Forelimb muscle (tissue), 1 donor: ENCODE measurements at regions not wholly inside any gene's neighbourhood (a gene's known extent, or its start where the extent isn't known, plus 50 kb on each side); places are given as distances from the start of the nearest gene placed in this dataset.

Experiments used
- DNase-seq: peaks from one replicate; pipeline ENCODE4 v3.0.0-alpha.2; 2013; ENCODE audit warnings: low read depth

DNA sequence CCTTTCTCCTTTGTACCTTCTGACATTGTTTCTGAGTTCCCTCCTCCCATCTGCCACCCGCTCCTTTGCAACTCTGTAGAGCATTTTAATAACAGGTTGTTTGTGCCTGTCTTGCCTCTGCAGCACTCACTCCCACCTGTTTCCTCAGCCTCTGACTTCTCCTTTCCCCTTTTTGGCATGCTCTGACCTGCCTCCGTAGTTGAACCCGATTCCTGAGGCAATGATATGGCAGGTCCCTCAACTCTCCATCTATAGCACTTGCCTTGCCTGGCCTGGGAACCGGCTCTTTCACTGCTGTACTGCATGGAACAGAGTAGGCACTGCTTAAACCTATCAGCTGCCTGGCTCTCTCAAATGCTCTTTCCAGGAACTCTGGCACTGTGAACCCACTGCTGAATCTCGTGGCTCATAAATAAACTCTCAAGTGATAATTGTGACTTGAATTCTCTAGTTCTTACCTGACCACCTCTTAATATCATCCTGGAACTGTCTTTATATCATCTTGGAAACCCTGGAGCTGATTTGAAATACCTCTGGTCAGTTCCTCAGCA, 50.3 kb downstream of the UTRN start:
- no peak for DNase-seq

DNA sequence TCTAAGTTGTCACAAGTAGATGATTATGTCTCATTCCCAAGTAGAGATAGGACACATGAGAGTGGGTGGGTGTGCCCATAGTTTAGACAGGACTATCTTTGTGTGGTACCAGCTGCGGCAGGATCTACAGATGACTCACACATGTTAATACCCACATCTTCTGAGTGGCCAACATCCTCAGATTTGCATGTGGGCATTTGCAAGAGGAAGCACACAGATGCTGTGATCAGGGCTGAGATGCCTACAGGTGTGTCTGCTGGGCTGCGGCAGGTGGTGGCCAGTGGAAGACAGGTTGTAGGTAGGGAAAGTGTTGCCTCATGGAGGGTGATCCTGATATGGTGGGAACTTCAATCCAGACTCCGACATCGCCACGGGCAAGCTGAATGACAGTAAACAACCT, 50.8 kb downstream of the UTRN start:
- DNase-seq: no peak

DNA sequence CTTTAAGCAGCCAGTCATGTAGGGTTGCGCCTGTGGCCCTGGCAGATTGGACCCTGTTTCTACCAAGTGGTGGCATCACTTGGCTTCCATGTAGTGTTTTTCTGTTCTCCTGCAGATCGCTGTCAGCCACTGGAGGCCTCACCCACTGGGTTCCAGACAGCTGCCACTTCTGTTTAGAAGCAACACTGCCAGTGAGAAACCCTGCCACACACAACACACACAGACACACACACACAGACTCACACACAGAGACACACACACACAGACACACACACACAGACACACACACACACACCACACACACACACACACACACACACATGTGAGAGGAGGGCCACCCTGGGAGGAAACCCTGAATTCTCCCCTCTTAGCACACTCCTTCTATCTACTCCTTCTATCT, 51.8 kb downstream of the UTRN start:
- DNase-seq: no peak

DNA sequence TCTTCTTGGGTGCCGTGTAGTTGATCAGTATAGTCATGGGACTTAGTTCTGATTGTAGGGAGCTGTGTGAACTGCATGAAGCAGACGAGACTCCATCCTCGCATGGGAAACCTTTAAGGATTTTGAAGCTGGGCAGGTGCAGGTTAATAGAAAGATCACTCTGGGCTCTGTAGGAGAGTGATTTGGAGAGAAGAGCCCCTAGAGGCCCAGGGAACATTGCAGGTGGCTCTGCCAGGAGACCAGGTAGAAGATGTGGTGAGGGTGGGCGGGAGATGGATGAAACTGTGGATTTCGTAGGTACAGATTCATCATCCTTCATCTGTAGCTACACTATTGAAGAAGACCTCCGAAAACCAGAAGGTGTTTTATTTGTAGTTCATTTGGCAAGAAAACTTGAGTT, 53.3 kb downstream of the UTRN start:
- DNase-seq: no peak

DNA sequence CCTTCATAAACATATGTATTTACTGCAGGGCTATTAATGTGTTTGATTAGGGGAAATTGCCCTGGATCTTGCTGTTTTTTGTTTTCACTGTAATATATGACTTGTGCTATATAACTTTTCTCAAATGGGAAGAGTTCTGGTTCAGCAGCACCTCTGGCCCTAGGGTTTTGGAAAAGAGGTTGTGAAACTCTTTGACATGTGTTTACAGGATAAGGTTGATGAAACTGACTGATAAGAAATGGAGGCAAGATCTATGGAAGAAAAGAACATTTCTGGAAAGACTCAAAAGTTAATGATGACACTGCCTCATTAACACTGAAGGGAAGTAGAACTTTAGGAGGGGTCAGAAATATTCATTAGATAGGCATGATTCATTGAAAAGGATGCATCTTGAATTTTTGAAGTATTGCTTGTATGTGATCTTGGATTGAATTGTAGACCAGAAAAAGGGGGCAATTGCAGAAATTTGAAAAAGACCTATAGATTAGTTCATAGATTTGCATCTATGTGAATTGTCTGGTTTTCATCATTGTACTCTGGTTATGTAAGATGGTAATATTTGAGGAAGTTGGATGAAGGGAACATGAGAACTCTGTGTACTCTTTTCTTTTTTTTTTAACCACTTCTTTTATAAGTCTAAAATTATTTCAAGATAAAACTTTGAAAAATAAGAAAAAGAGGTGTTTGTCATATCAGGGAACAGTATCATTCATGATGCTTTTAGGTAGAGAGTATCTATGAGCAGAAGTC, 54.0 kb downstream of the UTRN start:
- no peak for DNase-seq

DNA sequence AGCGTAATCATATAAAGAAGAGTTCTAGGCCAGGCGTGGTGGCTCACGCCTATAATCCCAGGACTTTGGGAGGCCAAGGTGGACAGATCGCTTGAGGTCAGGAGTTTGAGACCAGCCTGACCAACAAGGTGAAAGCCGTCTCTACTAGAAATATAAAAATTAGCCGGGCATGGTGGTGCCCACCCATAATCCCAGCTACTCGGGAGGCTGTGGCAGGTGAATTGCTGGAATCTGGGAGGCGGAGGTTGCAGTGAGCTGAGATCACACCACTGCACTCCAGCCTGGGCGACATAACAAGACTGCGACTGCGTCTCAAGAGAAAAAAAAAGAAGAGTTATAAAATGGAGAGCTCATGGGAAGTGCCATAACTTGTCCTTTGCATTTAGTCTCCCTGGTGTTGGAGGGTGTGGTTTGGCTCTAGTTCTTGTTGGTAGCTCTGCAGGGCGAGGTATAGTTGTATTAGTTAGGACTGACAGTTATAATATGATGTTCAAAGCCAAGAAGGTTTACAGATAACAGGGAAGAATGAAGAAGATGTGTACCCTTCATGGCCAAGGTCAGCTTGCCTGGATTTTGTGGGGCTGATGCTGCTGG, 54.8 kb downstream of the UTRN start:
- DNase-seq: no peak

DNA sequence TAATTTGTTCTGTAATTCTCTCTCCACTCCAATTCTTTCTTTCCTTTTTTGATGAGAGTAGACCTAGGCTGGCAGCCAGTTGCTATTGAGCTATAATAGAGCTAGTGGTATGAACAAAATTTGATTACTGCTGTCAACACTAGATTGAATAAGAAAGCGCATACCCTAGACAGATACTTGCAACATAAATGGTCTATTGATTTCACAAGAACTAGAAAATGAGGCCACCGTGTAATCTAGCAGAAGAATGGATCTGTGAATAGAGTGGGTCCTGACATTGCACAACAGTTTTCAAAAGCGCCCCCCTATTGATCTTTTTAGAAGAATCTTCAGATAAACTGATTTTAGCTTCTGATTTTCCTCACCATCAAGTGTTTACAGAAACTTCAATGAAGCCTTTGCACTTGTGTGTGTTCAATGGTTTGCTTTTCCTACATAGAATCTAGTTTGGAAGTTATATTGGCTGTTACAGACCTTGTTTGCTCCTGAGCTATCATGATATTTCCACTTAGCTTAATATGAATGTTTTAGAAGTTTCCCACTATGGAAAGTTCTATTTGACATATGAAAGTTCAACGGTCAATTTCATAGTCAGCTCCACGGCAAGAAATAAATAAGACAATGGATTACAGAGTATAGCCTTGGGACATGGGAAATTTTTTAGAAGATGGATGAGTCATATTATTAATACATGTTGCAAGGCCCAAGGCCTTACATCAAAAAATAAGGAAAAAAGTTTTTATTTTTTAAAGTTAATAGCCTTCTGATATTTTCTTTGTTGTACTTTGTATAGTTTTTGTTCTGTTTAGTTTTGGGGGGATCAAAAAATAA, 55.6 kb downstream of the UTRN start:
- DNase-seq: no peak

DNA sequence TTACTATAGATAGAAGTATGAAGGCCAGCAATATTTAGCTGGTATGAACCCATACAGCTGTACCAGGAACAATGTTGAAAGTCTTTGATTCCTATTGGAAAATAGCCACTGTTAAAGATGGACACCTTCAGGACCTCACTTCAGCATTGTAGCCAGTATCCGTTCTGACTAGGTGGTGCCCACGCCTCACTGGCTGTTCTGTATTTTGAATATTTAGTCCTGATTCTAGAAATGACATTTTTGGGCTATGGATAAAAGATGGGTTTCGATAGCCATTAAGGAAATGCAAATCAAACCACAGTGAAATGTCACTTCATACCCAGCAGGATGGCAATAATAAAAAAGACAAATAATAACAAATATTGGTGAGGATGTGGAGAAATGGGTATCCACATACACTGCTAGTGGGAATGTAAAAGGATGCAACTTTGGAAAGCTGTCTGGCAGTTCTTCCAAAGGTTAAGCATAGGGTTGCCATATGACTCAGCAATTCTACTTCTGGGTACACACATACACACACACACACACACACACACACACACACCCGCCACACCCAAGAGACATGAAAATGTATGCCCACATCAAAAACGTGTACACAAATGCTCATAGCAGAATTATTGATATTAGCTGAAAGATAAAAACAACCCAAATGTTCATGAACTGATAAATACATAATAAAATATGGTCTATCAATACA, 56.8 kb downstream of the UTRN start:
- no peak for DNase-seq

DNA sequence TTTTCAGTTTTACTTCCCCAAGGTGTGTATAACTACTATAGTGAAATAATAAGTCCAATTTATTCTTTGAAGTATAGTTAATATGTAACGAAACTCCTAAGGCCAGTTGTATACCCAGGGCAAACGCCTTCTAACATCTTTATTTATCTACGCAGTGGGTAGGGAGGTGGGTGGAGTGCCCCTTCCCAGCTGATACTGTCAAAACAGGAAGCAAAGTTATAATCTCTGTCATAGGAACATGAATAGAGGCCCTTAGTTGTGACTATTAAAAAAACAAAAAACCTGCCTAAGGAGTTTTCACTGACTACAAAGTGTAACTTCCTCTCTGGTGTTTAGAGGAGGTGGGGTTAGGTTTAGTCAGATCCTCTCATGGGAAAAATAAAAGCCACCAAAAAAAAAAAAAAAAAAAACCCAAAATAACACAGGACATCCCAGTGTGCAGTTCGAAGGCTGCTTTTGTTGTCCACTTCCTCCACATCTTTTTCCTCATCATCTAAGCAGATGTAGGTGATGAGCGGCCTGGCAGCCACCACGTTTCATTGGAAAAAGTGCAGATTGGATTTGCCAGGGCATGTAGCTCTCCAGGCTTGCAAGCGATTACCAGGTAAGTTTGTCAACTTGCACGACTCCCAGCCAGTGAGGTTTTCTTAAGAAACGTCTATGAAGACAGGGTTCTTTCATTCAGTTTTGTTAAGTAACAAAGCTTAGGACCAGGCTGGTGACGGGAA, 58.7 kb downstream of the UTRN start:
- no peak for DNase-seq

DNA sequence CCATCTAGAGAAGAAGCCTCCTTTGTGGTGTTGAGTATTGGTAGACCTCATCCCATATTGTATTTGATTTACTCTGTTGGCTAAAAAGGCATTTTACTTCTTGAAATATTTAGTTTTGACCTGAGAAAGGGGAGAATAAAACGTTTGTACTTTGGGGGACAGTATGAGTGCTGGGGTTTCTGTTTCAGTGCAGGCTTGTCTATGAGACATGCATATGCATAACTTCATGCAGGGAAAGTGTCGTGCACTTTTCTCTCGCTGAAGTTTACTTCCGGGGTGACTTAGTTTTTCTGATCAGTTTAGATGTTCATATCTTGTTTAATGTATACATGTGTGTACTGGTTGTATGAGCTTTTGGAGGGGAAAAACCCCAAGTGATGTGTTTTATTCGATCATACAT, 59.5 kb downstream of the UTRN start:
- no peak for DNase-seq

DNA sequence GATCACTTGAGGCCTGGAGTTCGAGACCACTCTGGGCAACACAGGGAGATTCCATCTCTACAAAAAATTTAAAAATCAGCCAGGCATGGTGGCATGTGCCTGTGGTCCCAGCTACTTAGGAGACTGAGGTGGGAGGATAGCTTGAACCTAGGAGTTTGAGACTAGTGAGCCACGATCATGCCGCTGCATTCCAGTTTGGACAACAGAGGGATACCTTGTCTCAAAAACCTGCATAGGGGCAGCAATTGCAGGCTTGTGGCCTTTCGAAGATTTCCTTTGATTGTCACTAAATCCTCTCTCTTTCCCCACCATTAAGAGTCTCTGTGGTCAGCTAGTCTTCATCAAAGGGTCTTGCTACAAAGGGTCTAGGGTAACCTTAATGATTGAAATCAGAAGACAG, 60.3 kb downstream of the UTRN start:
- DNase-seq: no peak

DNA sequence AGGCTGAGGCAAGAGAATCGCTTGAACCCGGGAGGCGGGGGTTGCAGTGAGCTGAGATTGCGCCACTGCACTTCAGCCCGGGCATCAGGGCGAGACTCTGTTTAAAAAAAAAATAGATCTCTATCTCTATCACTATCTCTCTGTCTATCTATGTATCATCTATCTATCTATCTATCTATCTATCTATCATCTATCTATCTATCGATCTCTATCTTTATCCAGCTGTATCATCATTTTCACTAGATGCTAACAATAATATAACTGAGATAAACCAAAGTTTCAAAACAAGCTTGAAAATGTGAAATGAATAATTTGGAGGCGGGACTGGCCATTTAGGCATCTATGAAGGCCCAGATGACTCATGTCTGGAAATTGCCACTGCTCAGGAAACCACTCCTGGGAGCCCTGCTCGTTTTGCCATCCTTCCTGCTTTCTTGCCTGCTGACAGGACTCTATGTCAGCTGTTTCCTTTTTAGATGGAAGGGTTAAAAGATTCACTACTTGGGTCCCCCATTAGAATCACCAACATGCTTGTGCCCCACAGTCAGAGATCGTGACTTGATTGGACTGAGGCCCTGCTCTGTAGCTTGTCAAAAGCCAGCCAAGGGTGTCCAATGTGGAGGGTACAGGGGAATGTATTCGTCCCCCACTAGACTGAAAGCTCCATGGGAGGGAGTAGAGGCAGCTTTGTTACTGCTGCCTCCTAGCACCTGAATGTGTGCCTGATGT, 61.7 kb downstream of the UTRN start:
- no peak for DNase-seq

DNA sequence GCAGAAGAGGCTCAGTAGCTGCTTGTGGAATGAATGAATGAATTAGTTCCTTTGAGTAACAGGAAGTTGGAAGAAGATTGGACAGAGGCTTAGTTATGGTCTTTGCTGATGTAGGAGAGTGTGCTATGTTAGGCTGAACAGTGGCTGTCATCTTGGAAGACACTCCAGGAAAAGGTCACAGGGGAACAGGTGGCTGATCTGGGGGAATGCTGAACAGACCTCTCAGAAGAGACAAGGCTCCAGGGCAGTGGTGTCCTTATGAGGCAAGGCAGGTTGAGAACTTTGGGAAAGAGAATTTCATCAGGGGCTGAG, 62.3 kb downstream of the UTRN start:
- DNase-seq: no peak

DNA sequence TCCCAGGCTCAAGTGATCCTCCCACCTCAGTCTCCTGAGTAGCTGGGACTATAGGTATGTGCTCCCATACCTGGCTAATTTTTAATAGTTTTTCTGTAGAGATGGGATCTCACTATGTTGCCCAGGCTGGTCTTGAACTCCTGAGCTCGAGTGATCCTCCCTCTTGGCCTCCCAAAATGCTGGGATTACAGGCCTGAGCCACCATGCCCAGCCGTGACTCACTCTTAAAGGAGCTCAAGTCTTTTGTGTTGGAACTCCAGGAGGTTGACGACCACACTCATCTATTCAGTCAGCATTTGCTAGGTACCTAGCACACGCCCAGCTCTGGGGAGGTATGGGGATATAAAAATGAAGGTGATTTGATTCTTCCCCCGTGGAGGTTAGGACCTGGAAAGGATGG, 62.8 kb downstream of the UTRN start:
- no peak for DNase-seq

DNA sequence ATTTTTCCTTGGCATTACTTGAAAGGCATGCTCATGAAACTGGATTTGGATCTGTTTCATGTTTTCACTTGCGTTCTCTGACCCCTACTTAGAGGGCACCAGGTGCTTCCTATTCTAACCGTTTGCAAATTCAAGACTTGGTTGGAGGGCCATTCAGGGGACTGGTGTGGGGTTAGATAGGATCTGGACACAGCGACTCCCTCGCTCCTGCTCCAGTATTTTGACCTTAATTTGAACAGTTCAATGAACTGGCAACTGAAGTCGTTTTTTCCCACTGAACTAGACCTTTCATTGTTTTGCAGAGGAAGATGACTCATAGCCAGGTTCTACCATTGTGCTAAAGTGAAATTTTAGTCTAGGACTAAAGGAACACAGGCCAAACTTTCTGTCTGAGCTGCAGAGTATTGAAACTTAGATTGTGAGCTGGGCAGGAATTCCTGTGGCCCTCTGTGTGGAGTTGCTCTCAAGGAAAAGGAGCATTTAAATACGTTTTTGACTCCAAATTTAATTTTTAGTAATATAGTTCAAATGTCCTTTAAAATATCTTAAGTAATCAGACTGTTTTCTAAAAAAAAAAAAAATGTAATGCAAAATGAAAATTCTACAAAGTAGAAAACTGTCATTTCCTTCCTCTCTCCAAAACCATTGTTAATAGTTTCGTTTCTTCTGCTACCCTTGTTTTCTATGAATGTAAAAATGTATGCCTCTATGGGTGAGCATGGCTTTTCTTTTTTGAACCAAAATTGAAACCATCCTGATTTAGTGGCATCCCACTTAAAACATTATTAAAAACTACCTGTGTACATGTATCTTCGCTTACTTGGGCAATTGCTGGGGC, 64.8 kb downstream of the UTRN start:
- no peak for DNase-seq

DNA sequence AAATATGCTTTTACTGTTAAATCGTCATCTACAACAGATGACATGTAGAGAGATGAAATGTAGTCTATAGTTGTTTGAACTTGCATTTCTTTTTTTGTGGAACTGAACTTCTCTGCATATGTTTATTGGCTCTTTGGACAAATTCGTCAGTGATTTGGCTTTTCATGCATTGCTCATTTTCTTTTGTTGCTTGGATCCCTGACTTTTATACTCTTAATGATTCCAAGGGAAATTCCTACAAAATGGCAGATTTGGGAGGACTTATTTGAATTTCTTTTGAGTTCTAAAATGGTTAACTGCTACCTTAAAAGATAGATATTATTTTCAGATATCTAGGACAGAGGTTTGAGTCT, 65.4 kb downstream of the UTRN start:
- no peak for DNase-seq

DNA sequence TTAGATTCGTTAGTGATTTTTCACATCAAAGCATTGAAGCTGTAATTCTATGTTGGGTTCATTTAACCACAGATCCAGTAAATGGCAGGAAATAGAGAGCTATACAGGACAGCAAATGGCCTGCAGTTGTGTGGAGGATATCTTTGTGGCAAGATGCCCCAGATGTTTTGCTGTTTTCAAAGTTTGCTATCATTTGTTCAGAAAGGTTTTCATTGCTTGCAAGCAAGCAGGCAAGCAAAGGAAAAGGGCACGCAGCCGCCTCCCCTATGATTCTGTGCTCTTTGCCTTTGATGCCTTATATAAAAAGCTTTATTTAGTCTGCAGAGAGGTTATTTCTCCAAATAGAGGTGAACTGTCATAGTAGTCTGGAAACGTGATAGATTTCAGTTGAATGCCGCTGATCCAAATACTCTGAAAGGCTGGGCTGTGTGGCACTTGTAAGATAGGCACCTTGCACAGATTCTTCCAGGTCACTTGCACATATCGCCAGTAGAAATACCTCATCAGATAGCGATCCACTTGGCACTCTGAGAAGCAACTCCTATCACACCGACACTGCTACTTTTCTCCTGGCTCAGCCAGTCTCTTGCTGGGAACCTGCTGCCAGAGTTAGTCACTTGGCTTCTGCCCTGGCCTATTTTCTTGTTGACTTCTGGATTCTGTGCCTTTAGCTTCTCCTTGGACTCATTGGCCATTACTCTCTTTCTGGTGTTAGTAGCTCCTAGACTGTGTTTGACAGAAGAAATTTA, 66.4 kb downstream of the UTRN start:
- DNase-seq: no peak

DNA sequence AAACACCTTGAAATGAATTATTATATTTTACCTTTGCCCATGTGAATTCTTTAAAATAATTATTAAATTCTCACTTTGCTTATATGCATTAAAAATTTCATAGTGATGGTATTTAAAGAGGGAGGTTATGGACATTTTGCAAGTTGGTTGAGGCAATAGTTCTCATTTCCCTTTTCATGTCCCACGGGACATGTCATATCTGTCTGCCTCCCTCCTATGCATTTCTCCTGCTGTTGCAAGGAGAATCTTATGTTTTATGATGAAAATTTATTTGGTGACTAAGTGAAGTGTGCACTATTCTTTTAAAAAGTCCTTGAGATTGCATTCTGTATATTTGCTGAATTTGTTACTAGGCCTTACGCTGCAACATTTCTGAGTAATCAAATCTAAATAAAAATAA, 67.2 kb downstream of the UTRN start:
- DNase-seq: no peak

DNA sequence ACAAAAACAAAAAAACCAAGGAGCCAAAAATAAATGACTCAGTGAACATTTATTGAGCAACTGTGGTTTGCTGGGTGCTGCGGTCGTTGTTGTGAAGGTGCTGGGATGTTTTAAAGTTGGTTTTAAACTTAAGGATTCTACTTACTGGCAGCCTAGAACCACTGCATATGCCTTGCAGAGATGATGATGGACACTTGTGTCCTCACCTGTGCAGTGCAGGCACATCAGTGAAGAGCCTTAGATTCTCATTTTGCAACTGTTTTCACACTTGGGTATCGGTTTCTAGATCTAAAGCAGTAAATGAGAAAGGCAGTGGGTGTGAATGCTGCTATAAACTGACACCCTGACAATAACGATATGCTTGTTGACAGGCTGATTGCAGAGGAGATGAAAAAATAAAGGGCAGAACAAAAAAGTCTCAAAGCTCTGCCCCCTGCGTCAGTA, 68.8 kb downstream of the UTRN start:
- no peak for DNase-seq
